A673 (cell line): ENCODE measurements at regions not wholly inside any gene's neighbourhood (a gene's known extent, or its start where the extent isn't known, plus 50 kb on each side); places are given as distances from the start of the nearest gene placed in this dataset.

Experiments
- BruUV-seq: library from RNA; stranded (reverse); fragments of 400-500 nt; replicated peaks from 2 replicates; lab custom pipeline; 2021; lab: Mats Ljungman, UMichigan
- CTCF ChIA-PET: fragments of 300-600 bp; sonication (Branson Sonifier 250); formaldehyde crosslinking; loops from one replicate; lab custom pipeline; 2022; ENCODE audit warnings: antibody characterized with exemption; lab: Charles Lee
- POLR2A ChIA-PET: fragments of 300-600 bp; sonication (Branson Sonifier 250); formaldehyde crosslinking; loops from one replicate; lab custom pipeline; 2022; ENCODE audit warnings: antibody characterized with exemption; ENCODE audit not compliant: low non-redundant PET; lab: Charles Lee
- DNase-seq: peaks from one replicate; pipeline ENCODE4 v3.0.0-alpha.2; 2015; ENCODE audit warnings: low spot score
- H3K27ac ChIP-seq: fragments of 200-600 bp; sonication (generic); 2 replicates; pipeline ENCODE4 v1.5.1; 2016; ENCODE audit warnings: mixed run types, low read depth, mild to moderate bottlenecking, mixed read lengths, antibody characterized with exemption, low read length; ENCODE audit not compliant: poor library complexity, severe bottlenecking
- H3K27me3 ChIP-seq: fragments of 200-600 bp; sonication (generic); replicated peaks from 2 replicates; pipeline ENCODE4 v1.6.1; 2017; ENCODE audit warnings: mixed run types, low read depth, mild to moderate bottlenecking, mixed read lengths, antibody characterized with exemption, low read length; ENCODE audit not compliant: insufficient read depth, poor library complexity
- H3K36me3 ChIP-seq: fragments of 200-600 bp; sonication (generic); 2 replicates; pipeline ENCODE4 v1.6.1; 2016; ENCODE audit warnings: mixed run types, mild to moderate bottlenecking, mixed read lengths, antibody characterized with exemption, low read length; ENCODE audit not compliant: insufficient read depth, poor library complexity, severe bottlenecking
- H3K4me1 ChIP-seq: fragments of 200-600 bp; sonication (generic); 2 replicates; pipeline ENCODE4 v1.6.1; 2017; ENCODE audit warnings: mixed run types, mild to moderate bottlenecking, mixed read lengths, antibody characterized with exemption, low read length; ENCODE audit not compliant: insufficient read depth, poor library complexity, severe bottlenecking
- H3K4me3 ChIP-seq: fragments of 200-600 bp; sonication (generic); 2 replicates; pipeline ENCODE4 v1.5.1; 2016; ENCODE audit warnings: low read depth, mixed run types, mild to moderate bottlenecking, mixed read lengths, low read length; ENCODE audit not compliant: poor library complexity, severe bottlenecking
- H3K9me3 ChIP-seq: fragments of 200-600 bp; sonication (generic); 2 replicates; pipeline ENCODE4 v1.6.1; 2016; ENCODE audit warnings: mixed run types, low read depth, mild to moderate bottlenecking, mixed read lengths, antibody characterized with exemption, low read length; ENCODE audit not compliant: poor library complexity, severe bottlenecking
- EZH2 ChIP-seq: fragments of 200-600 bp; sonication (generic); IDR thresholded peaks from 2 replicates; pipeline ENCODE4 v1.6.1; 2017; ENCODE audit warnings: borderline replicate concordance, low read depth, mild to moderate bottlenecking, mixed read lengths, antibody characterized with exemption, low read length; ENCODE audit not compliant: poor library complexity, severe bottlenecking
- intact Hi-C: fragments of 100-400 bp; cut with micrococcal nuclease; formaldehyde crosslinking; loops from one replicate; pipeline ENCODE4 v1.10.0; 2022; ENCODE audit not compliant: unreplicated experiment
- TF ChIP-seq, protein P1 (sequence below): fragments of 300-800, 200-600 bp; sonication (generic); conservative IDR thresholded peaks from 2 replicates; pipeline ENCODE4 v1.5.1; 2017; ENCODE audit warnings: low read depth, mild to moderate bottlenecking, antibody characterized with exemption, low read length, moderate library complexity, mixed read lengths

DNA sequence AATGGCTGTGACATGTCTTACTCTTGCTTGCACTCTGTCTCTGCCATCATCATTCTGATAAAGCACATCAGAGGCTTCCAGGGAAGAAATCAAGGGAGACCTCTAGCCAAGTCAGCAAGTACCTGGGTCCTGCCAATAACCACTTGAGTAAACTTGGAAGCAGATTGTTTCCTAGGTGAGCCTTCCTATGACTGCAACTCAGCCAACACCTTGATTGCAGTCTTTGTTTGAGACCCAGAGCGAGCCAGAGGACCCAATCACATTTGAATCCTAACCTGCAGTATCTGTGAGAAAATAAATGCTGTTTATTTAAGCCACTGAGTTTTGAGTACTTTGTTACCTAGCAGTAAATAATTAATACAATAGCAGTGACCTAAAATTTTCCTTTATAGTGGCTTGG, 356.8 kb upstream of the CHD1 start:
- H3K27ac ChIP-seq, result no peak overlapping the region
- intact Hi-C loops, result no loop called here
- ChIA-PET POLR2A (no interaction called here), CTCF (no interaction called here)
- H3K4me3 ChIP-seq, result no peak overlapping the region
- H3K9me3 ChIP-seq, result no peaks in the 10 kb centered on the region
- BruUV-seq, result no TSS peak
- TF ChIP-seq, protein P1, sequence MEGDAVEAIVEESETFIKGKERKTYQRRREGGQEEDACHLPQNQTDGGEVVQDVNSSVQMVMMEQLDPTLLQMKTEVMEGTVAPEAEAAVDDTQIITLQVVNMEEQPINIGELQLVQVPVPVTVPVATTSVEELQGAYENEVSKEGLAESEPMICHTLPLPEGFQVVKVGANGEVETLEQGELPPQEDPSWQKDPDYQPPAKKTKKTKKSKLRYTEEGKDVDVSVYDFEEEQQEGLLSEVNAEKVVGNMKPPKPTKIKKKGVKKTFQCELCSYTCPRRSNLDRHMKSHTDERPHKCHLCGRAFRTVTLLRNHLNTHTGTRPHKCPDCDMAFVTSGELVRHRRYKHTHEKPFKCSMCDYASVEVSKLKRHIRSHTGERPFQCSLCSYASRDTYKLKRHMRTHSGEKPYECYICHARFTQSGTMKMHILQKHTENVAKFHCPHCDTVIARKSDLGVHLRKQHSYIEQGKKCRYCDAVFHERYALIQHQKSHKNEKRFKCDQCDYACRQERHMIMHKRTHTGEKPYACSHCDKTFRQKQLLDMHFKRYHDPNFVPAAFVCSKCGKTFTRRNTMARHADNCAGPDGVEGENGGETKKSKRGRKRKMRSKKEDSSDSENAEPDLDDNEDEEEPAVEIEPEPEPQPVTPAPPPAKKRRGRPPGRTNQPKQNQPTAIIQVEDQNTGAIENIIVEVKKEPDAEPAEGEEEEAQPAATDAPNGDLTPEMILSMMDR, result no peak
- no peak for TF ChIP-seq EZH2
- H3K36me3 ChIP-seq, result no peaks in the 10 kb centered on the region
- no peaks in the 10 kb centered on the region for H3K4me1 ChIP-seq
- no peaks in the 10 kb centered on the region for H3K27me3 ChIP-seq
- no peak for DNase-seq

DNA sequence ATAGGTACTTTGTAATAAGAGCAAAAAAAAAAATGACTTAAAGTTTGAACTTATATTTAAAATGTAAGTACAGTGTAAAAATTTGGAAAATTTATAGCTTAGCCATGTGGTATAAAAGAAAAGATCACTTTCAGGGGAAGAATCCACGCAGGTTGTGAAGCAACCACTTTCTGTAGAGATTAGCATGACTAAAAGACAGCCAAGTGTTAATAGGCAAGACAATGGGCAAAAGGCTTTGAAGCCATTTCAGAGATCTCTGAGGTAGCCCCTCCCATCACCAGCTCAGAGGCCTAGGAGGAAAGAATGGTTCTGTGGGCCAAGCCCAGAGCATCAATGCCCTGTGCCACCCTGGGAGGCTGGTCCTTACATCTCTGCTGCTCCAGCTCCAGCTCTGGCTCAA, 346.3 kb upstream of the CHD1 start:
- H3K36me3 ChIP-seq, result no peaks in the 10 kb centered on the region
- no peaks in the 10 kb centered on the region for H3K4me1 ChIP-seq
- no peak overlapping the region for H3K27ac ChIP-seq
- CTCF ChIA-PET, result no interaction called here
- no peak overlapping the region for H3K4me3 ChIP-seq
- no peaks in the 10 kb centered on the region for H3K9me3 ChIP-seq
- no peaks in the 10 kb centered on the region for H3K27me3 ChIP-seq
- intact Hi-C loops, result no loop called here
- no TSS peak for BruUV-seq
- DNase-seq, result no peak
- POLR2A ChIA-PET, result no interaction called here
- TF ChIP-seq EZH2, result no peak
- TF ChIP-seq, protein P1, result no peak

DNA sequence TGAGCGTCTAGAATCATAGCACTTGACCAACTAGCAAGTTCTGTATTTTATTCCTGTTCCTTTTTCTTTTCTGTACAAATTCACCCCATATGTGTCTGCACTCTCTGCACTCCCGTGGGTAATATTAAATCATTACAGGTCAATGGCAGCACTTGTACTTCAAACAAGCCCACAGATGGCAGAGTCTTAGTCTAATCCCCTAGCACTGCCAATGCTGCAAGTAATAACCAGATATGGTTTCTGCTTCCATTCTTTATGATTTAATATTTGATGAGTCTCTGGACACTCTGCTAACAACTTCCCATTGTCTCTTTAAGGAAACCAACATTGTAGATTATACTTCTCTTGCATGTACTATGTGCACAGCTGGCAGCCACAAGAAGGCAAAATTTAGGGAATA, 343.8 kb upstream of the CHD1 start:
- POLR2A ChIA-PET, result no interaction called here
- H3K4me3 ChIP-seq, result no peak overlapping the region
- DNase-seq, result no peak
- intact Hi-C loops, result no loop called here
- CTCF ChIA-PET, result no interaction called here
- no TSS peak for BruUV-seq
- no peaks in the 10 kb centered on the region for H3K4me1 ChIP-seq
- H3K27me3 ChIP-seq, result no peaks in the 10 kb centered on the region
- TF ChIP-seq, protein P1, result no peak
- no peak for TF ChIP-seq EZH2
- H3K27ac ChIP-seq, result no peak overlapping the region
- H3K9me3 ChIP-seq, result no peaks in the 10 kb centered on the region
- no peaks in the 10 kb centered on the region for H3K36me3 ChIP-seq
